ENCODE measurements at regions not wholly inside any gene's neighbourhood (a gene's known extent, or its start where the extent isn't known, plus 50 kb on each side); places are given as distances from the start of the nearest gene placed in this dataset.

- Histone ChIP-seq H3K4me1 (no peaks in the 10 kb centered on the region), H3K27me3 (no peaks in the 10 kb centered on the region), H3K27ac (no peak overlapping the region), H3K4me3 (no peak overlapping the region), H3K36me3 (no peaks in the 10 kb centered on the region), H3K9me3 (no peaks in the 10 kb centered on the region)
- intact Hi-C loops (cut with DNase I): loop anchor here in 1 of 10 donors (5.0 kb wide), 1 partner anchor 652 kb away; no protein-coding TSS in a partner anchor
- ATAC-seq (no peak), DNase-seq (no peak)
- TF ChIP-seq, protein P1, sequence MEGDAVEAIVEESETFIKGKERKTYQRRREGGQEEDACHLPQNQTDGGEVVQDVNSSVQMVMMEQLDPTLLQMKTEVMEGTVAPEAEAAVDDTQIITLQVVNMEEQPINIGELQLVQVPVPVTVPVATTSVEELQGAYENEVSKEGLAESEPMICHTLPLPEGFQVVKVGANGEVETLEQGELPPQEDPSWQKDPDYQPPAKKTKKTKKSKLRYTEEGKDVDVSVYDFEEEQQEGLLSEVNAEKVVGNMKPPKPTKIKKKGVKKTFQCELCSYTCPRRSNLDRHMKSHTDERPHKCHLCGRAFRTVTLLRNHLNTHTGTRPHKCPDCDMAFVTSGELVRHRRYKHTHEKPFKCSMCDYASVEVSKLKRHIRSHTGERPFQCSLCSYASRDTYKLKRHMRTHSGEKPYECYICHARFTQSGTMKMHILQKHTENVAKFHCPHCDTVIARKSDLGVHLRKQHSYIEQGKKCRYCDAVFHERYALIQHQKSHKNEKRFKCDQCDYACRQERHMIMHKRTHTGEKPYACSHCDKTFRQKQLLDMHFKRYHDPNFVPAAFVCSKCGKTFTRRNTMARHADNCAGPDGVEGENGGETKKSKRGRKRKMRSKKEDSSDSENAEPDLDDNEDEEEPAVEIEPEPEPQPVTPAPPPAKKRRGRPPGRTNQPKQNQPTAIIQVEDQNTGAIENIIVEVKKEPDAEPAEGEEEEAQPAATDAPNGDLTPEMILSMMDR (IDR thresholded peaks at IDR 0.05): no peak
These were observed 66.5 kb upstream of the DOCK10 start for GRCh38 chr2:225108805-225109204.

- intact Hi-C loops (cut with DNase I): loop anchor here in 1 of 10 donors (5.0 kb wide), 1 partner anchor 648 kb away; no protein-coding TSS in a partner anchor
- Histone ChIP-seq H3K9me3 (no peaks in the 10 kb centered on the region), H3K36me3 (no peaks in the 10 kb centered on the region), H3K27me3 (no peaks in the 10 kb centered on the region), H3K27ac (no peak overlapping the region), H3K4me3 (no peak overlapping the region), H3K4me1 (no peaks in the 10 kb centered on the region)
- ATAC-seq (no peak), DNase-seq (no peak)
- TF ChIP-seq, protein P1 (IDR thresholded peaks at IDR 0.05): no peak
- WGBS, 2 donors: 77 to 84% methylated on average over 3 of the region's 3 CpGs
These were observed 62.7 kb upstream of the DOCK10 start for GRCh38 chr2:225104971-225105370.

DNA sequence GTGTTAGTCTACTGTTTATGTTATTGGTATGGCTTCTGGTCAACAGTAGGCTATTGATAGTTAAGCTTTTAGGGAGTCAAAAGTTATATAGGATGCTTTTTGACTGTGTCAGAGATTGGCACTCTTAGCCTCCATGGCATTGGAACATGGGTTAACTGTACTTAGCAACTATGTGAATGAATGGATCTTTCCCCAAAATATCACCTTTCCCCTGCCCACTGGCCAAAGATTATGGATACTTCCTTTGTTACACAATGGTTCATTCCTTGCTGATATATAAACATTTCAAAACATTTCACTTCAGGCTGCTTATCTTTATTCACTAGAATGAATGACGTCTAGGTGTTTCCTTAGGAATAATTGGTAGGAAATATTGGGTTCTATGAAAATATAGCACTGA, 62.1 kb upstream of the DOCK10 start:
- ATAC-seq: no peak
- Histone ChIP-seq H3K4me3 (no peak overlapping the region), H3K4me1 (no peaks in the 10 kb centered on the region), H3K27me3 (no peaks in the 10 kb centered on the region), H3K9me3 (no peaks in the 10 kb centered on the region), H3K36me3 (no peaks in the 10 kb centered on the region), H3K27ac (no peak overlapping the region)
- intact Hi-C loops (cut with DNase I): no loop called here
- DNase-seq: no peak
- WGBS, 2 donors: 64 to 70% methylated on average over 1 of the region's 1 CpG
- TF ChIP-seq, protein P1 (IDR thresholded peaks at IDR 0.05): no peak

GRCh38 chr2:225103737-225104141, 61.5 kb upstream of the DOCK10 start:
- Histone ChIP-seq H3K9me3 (peaks cover 0 to 2% (median 0%) of the 10 kb centered on the region in 11 donors), H3K4me3 (no peak overlapping the region), H3K27me3 (no peaks in the 10 kb centered on the region), H3K36me3 (no peaks in the 10 kb centered on the region), H3K27ac (no peak overlapping the region), H3K4me1 (no peaks in the 10 kb centered on the region)
- ATAC-seq: no peak
- TF ChIP-seq, protein P1 (IDR thresholded peaks at IDR 0.05): no peak
- DNase-seq: no peak
- intact Hi-C loops (cut with DNase I): no loop called here
- 76 to 78% methylated on average over 2 of the region's 2 CpGs for WGBS, 2 donors
